ENCODE measurements at regions not wholly inside any gene's neighbourhood (a gene's known extent, or its start where the extent isn't known, plus 50 kb on each side); places are given as distances from the start of the nearest gene placed in this dataset.
"Not testable (repeated sequence)": the region's sequence is repeated elsewhere in the genome, so short reads cannot be mapped to it uniquely, and the experiment has no call there.

DNA sequence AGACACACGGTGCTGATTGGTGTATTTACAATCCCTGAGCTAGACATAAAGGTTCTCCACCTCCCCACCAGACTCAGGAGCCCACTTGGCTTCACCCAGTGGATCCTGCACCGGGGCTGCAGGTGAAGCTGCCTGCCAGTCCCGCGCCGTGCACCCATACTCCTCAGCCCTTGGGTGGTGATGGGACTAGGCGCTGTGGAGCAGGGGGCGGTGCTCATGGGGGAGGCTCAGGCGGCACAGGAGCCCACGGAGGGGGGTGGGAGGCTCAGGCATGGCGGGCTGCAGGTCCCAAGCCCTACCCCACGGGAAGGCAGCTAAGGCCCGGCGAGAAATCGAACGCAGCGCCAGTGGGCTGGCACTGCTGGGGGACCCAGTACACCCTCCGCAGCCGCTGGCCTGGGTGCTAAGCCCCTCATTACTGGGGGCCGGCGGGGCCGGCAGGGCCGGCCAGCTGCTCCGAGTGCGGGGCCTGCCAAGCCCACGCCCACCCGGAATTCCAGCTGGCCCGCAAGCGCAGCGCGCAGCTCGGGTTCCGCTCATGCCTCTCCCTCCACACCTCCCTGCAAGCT lies 1447.2 kb downstream of the RAPGEF2 start:
- not testable (repeated sequence) for DNase-seq

- no peak for DNase-seq
These were observed 1459.8 kb downstream of the RAPGEF2 start for GRCh38 chr4:160562661-160563060.

- DNase-seq = no peak
These were observed 1460.8 kb downstream of the RAPGEF2 start for GRCh38 chr4:160563552-160564282.

- DNase-seq = no peak
These were observed 1464.8 kb downstream of the RAPGEF2 start for GRCh38 chr4:160567634-160568033.

DNA sequence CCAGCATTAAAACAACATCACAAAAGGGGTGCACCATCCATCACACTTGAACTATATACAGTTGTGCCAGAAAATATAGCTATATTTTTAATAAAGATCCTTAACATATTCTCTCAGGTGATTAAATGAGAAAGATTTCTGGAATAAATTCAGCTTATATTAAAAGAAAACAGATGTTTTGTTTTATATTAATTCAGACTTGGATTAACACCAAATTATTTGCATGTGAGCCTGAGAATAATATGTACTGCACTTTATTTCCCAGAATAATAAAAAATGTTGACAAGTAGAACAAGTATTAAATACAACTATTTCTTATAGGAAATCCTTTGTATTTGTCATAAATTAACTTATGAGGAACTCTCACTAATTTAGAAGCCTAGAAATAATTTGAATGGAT lies 1467.4 kb downstream of the RAPGEF2 start:
- no peak for DNase-seq

DNA sequence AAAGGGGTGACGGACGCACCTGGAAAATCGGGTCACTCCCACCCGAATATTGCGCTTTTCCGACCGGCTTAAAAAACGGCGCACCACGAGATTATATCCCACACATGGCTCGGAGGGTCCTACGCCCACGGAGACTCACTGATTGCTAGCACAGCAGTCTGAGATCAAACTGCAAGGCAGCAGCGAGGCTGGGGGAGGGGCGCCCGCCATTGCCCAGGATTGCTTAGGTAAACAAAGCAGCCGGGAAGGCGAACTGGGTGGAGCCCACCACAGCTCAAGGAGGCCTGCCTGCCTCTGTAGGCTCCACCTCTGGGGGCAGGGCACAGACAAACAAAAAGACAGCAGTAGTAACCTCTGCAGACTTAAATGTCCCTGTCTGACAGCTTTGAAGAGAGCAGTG lies 1471.4 kb downstream of the RAPGEF2 start:
- not testable (repeated sequence) for DNase-seq

DNA sequence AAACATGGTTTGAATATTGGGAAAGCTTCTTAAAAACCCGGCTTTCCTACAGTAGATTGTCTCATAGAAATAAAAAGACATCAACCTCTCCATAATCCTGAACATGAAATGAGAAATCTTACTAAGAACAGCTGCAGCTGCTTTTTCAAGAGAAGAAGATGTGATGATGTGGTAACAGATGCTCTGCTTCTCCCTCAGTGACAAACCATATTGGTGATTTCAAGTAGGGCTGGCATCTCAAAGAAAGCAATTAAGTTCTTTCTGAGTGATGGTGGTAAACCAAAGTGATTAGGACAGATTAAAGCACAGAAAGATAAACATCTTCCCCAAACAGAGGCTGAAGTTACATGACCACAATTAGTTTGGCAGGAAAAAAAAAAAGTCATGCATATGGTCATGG lies 1477.7 kb downstream of the RAPGEF2 start:
- no peak for DNase-seq

DNA sequence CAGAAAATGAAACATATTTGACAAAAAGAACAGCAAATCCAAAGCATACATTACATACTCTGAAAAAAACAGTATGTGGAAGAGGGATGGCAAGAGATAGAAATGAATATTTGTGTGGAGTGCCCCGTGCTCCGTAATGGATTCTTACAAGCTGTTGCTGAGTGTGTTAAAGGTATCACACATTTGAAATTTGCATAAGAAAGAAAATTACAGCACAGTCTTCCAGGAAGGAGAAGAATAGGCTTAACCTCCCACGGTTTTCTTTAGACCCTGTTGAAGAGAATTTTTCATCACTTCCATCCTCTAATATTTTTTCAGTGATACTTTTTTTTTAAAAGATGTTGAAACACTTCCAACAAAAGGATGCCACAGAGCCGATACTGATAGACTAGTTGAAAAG lies 1489.4 kb downstream of the RAPGEF2 start:
- DNase-seq = no peak

DNA sequence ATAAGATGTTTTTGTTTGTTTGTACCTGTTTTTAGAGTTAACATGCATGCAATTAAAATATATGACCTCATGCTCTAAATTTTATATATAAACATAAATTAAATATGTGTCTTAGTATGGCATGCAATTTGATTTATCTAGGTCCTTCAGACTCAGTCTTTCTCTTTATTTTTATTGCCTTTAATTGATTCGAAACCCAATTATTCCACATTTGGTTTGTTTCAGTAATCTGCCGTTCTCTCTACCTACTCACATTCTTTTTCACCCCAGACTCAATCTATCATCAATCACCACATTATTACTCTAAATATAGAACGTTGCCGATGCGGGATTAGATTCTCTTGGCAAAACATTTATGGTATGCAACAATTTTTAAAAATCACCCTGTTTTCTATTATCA lies 1492.8 kb downstream of the RAPGEF2 start:
- no peak for DNase-seq

GRCh38 chr4:160604541-160604940 lies 1501.7 kb downstream of the RAPGEF2 start:
- no peak for DNase-seq

- no peak for DNase-seq
These were observed 1508.3 kb downstream of the RAPGEF2 start for GRCh38 chr4:160611181-160611580.

GRCh38 chr4:160631044-160631443 lies 1528.2 kb downstream of the RAPGEF2 start:
- DNase-seq = no peak

DNA sequence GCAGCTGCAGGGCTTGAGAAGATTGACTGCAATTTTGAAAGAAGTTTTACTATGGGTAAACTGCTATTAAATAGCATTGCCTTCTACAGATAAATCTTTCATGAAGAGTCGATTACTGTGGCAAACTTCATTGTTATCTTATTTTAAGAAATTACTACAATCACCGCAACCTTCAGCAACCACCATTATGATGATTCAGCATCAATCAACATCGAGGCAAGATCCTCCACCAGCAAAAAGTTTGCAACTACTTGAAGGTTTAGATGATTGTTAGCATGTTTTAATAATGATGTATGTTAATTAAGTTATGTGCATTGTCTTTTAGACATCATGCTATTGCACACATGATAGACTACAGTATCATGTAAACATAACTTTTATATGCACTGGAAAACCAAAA lies 1511.0 kb downstream of the FSTL5 start:
- no peak for DNase-seq

DNA sequence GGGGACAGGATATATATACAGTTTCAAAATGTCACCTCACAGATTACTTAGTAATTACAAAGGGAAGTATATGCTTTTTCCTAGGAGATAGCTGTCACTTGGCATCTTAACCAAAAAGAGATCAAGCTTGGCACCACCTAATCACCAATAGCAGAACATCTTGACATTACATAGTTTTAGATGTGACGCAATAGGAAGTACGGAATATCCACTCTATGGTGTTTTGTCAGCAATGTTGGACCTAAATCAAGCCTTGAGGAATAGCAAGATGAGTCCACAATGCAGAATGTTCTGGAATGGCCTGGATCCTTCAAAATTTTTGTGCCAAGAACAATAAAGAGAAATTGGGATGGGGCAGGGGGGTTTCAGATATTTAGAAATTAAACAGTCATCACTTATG lies 1488.2 kb downstream of the FSTL5 start:
- no peak for DNase-seq

GRCh38 chr4:160685729-160686128 lies 1478.1 kb downstream of the FSTL5 start:
- DNase-seq = no peak

DNA sequence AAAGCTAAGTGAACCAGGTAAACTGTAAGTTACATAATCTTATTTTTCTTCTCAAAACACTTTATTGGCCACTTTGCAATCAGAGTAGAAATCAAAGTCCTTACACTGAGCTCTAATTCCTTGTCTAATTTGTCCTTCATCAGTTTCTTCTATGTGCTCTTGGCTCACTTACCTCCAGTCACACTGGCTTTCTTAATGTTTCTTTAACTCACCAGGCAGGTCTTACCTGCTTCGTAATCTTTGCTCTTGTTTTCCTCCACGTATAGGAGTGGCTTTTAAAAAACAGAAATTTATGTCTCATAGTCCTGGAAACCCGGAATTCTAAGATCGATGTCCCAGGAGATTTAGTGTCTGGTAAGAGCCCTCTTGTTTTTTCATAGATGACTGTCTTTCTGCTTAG lies 1462.1 kb downstream of the FSTL5 start:
- DNase-seq = no peak

DNA sequence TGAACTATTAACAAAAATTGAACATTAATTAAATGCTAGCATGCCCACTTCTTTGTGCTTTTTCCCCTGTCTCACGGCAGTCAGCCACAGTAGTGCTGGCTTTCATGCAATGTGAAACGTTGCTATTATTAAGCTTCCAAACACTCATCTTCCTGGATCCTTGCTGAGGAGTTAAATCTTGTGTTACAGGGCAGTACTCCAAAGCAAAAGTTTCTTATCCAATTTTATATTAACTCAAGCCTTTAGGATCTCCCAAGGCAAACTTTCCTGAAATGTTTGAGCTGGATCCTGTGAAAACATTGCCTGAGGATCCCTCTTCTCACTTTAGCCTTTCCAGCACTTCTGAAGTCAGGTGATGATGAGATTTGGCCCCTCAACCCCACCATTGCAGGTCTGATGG lies 1454.8 kb downstream of the FSTL5 start:
- no peak for DNase-seq

DNA sequence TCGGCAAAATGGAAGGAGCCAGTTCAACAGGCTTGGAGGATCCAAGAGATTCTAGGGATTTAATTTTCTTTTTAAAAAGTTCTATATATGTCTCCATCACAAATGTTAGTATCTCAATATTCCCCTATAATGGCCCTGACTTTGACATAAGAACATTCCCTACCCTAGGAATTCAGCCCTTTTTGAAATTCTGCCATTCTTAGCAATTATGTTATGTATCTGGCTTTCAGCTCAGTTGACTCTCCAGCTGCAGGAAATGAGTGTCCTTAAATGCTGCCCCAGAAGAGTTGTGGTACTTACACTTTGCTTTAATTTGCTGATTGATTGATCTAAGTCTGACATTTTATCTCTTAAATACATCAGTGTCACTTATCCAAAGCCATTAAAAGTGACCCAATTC lies 1454.3 kb downstream of the FSTL5 start:
- DNase-seq = no peak

DNA sequence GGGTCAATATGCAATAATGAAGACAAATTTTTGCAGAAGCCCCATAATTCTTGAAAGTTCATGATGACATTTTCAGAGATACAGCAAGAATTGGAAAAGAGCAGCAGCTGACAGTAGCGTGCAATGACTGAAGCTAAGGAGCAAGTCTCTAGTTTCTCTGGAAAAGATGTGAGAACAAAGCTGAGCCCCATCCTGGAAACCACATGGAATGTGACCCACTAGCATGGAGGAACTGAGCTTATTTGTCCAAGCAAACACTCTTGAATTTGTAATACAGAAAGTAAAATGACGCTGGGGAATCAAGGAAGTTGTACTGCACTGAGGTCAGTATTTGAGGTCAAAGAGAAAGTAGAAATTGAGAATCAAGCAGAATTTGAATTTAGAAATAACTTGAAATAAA lies 1447.2 kb downstream of the FSTL5 start:
- DNase-seq = no peak

- DNase-seq = no peak
These were observed 1446.0 kb downstream of the FSTL5 start for GRCh38 chr4:160717848-160718247.

DNA sequence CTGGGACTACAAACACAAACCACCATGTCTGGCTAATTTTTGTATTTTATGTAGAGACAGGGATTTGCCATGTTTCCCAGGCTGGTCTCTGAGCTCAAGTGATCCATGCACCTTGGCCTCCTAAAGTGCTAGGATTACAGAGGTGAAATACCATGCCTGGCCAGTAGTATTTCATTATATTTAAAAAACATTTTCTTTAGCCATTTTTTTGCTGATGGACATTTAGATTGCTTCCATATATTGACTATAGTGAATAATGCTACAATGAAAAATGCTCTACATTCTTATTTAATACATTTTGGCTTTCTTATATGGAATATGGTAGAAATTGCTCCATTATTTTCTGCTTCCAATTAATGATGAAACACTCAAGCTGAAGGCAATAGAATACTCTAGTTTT lies 1439.7 kb downstream of the FSTL5 start:
- no peak for DNase-seq

GRCh38 chr4:160745126-160745525 lies 1418.7 kb downstream of the FSTL5 start:
- DNase-seq = no peak

DNA sequence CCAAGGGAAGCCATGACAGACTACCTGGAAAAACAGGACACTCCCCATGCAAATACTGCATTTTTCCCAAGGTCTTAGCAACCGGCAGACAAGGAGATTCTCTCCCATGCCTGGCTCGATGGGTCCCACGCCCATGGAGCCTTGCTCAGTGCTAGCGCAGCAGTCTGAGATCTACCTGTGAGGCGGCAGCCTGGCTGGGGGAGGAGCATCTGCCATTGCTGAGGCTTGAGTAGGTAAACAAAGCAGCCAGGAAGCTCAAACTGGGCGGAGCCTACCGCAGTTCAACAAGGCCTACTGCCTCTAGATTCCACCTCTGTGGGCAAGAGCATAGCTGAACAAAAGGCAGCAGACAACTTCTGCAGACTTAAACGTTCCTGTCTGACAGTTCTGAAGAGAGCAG lies 1417.2 kb downstream of the FSTL5 start:
- DNase-seq = not testable (repeated sequence)

DNA sequence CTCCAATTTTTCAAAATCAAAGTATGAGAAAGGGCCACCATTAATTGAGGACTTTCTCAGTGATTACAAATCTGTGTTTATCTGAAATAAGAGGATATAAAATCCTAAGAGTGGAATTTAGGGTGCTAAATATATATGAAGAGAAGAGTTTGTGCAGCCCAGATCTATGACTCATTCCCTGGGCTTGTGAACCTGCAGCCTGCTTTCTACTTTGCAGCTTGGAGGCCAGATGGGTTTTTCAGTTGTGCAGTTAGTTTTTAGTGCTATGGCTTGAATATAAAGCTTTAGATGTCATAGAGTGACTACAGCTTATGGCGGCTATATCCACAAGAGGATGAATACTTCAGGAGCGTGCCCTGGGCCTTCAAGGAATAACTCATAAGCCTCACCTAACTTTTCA lies 1391.1 kb downstream of the FSTL5 start:
- no peak for DNase-seq

DNA sequence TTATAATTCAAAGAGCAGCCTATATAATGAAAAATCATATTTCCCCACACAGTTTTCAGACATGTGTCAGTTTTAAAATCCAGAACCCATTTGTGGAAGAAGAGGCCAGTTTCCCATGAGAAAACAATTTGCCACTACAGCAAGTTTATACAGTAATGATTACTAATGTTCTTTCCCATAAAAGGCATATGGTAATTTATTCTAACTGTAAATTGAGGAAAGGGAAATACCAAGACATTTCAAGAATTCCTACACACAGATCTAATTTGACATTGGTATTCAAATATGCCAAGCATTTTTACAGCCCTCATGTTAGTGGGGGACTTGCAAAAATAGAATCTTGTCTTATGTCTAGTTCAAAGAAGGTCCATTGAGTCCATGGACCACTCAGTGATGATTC lies 1368.6 kb downstream of the FSTL5 start:
- DNase-seq = no peak
